GM08714 (cell line): ENCODE measurements at regions not wholly inside any gene's neighbourhood (a gene's known extent, or its start where the extent isn't known, plus 50 kb on each side); places are given as distances from the start of the nearest gene placed in this dataset.

Experiments used
- H3K4me3 ChIP-seq: fragments of 200-500 bp; sonication (Bioruptor generic); 2 replicates; pipeline ENCODE4 v1.5.1; 2014; ENCODE audit warnings: mild to moderate bottlenecking, low read length, inconsistent platforms
- ZNF274 ChIP-seq: IDR thresholded peaks from 2 replicates; pipeline ENCODE4 v1.6.1; 2012; ENCODE audit warnings: mild to moderate bottlenecking, low read depth, low read length

DNA sequence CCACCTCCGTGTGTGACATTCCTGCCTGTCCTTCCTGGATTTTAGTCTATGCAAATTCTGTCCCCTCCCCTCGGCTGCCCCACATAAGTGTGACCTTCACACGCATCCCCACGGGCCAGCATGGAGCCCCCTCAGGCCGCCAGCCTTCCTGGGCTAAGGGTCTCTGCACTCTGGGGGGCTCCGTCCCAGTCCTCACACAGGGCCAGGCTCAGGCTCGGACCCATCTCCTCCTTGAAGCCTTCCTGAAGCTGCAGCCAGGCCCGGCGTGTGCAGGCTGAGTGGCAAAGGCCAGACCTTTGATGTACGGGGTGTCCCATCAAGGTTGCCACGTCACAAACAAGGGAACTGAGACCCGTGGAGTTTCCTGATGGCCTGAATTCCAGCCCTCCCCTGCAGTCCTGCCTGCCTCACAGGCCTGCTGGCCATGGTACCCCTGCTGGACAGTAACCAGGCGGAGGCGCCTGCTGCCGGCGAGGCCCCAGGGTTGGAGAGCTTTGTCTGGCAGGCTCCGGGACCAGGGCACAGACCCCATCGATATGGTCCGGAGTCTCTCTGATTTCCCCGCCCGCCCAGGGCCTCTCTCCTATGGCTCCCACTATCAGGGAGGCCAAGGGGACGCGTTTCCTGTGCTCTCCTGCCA, 791.7 kb downstream of the BRD1 start:
- no peak overlapping the region for H3K4me3 ChIP-seq
- TF ChIP-seq ZNF274 = no peak

- no peak overlapping the region for H3K4me3 ChIP-seq
- no peak for TF ChIP-seq ZNF274
Observed at GRCh38 chr22:49034836-49035817, 792.5 kb downstream of the BRD1 start.

DNA sequence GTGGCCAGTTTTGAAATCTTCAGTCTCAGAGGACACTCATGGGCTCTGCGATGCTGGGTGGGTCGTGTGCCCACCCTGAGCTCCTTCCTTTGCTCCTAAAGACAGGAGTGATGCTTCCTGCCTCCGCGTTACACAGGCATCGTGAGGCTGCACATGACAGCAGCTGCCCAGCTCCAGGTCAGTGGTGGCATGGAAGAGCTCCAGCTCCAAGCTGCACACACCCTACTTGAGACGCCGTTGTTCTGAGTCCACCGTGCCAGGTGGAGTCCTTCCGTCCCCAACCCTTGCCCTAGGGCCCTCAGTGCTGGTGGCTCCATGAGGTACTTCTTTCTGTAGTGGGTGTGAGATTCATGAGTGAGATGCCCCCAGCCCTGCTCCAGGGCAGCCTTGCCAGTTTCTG, 794.1 kb downstream of the BRD1 start:
- no peak for TF ChIP-seq ZNF274
- H3K4me3 ChIP-seq = no peak overlapping the region

DNA sequence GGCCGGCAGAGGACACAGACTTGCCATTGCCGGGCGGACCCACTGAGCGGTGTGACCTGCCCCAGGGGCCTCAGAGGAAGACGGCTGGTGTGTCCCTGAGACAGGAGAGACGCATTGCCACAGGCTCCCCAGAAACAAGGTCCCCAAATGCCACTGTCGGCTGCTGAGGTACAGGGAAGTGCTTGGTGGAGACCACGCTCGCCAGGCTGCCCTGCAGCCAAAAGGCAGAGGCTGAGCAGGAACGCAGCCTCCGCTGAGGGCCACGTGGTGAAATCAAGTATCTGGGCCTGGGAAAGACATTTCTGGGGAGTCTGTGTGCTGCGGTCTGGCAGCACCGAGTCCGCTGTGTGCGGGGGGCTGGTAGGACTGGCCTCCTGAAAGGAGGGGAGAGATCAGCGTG, 794.9 kb downstream of the BRD1 start:
- H3K4me3 ChIP-seq = no peak overlapping the region
- TF ChIP-seq ZNF274 = no peak

DNA sequence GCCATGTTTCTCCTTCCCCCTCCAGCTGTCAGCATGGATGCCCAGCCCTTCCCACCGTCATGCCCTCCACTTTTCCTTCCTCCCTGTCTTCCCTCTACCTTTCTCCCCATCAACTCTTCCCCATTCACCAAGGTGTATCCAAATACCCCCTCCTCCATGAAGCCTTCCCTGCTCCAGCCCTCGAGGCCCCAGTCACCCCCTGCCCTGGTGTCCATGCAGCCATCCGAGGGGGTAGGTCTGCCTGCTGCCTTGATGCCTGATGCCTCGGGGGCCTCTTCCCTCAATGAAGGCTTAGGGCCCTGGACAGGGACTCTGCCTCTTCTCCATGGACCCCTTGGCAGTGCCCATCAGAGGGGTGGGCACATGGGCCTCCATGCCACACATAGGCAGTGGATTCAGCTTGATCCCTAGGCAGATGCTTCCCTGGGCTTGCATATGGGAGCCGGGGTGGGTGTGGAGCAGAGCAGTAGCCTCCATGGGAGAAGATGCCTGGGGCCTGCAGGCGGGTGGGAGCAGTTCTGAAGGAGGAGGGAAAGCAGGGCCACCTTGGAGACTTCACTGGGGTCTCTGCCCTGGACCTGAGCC, 795.8 kb downstream of the BRD1 start:
- no peak for TF ChIP-seq ZNF274
- no peak overlapping the region for H3K4me3 ChIP-seq

GRCh38 chr22:49028111-49028510, 799.6 kb downstream of the BRD1 start:
- TF ChIP-seq ZNF274 = no peak
- no peak overlapping the region for H3K4me3 ChIP-seq

- H3K4me3 ChIP-seq = no peak overlapping the region
- TF ChIP-seq ZNF274 = no peak
Observed at GRCh38 chr22:49027368-49027670, 800.4 kb downstream of the BRD1 start.

GRCh38 chr22:49026494-49027367, 800.9 kb downstream of the BRD1 start:
- TF ChIP-seq ZNF274 = no peak
- no peak overlapping the region for H3K4me3 ChIP-seq

DNA sequence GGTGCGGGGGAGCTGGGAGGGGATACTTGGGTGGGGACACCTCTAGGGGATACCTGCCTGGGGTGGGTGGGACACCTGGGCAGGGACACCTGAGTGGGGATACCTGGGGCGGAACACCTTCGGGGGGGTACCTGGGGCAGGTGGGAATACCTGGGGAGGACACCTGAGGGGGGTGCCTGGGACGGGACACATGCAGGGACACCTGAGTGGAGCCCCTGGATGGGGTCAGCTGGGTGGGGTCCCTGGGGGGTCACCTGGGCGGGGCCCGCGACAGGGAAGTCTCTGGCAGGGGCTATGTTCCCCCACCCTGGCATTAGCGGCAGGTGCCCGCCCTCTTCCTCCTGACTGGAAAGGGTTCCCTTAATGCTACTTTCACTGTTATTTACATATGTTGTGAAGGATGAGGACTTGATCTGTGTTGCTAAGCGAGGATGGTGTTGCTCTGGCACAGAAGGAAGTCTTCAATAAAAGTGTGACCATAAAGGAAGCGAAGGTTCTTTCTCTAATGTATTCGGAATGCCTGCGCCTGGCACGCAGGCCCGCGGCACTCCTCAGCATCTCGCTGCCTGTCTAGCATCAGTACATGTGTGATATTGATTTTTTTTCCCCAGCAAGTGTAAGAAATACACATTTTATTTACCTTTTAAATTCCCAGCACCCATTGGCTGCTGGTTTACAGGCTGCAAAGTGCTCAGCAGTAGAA, 801.7 kb downstream of the BRD1 start:
- H3K4me3 ChIP-seq = no peak overlapping the region
- no peak for TF ChIP-seq ZNF274

GRCh38 chr22:49024775-49025440, 802.8 kb downstream of the BRD1 start:
- H3K4me3 ChIP-seq = no peak overlapping the region
- TF ChIP-seq ZNF274 = no peak

DNA sequence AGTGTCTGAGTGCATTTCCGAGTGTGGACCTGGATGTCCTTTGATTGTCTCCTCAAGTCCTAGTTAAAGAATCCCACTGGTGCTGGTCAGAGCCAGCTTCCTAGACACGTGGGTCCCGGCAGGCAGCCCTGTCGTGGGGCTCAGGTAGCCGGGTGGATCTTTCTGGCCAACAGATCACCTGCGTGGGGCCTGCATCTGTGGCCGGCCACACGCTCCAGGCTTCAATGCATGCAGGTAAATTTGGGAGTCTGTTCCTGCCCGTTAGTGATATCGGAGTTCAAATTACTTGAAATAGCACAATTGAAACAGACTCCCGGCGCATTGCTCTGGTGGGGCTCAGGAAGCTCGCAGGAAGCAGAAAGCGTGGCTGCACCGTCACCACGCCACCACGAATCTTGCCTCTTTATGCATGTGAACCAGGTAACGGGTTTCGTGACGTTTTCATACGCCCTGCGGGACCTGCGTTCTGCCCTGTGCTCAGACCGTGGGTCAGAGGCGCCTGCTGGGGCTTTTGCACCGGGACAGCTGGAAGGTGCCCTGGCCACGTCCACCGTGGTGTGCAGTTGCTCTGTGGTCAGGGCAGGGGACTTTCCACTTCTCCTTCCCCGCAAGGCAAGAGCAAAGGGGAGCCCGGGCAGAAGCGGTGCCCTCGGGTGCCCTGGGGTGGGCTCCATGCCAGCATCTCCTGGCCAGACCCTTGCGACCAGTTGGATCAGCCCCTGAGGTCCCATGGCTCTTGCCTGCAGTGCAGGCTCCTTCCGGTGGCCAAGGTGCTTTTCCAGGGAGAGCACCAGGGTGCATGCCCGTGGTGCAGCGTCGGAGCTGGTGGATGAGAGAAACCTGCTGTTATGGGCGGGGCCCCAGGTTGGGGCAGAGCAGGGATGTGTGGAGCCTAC, 803.5 kb downstream of the BRD1 start:
- no peak for TF ChIP-seq ZNF274

More for the DNA sequence above, 803.5 kb downstream of the BRD1 start:
- H3K4me3 ChIP-seq = no peak overlapping the region
